Glutamatergic neuron (in vitro differentiated cells): ENCODE measurements at regions not wholly inside any gene's neighbourhood (a gene's known extent, or its start where the extent isn't known, plus 50 kb on each side); places are given as distances from the start of the nearest gene placed in this dataset.

Experiments
- DNase-seq: peaks from one replicate; pipeline ENCODE4 v3.0.0; 2022
- H3K27ac Mint-ChIP-seq: one replicate; pipeline ENCODE4 v1.8.0; 2020; ENCODE audit warnings: mild to moderate bottlenecking, mixed read lengths, inconsistent platforms; ENCODE audit not compliant: unreplicated experiment
- H3K27me3 Mint-ChIP-seq: one replicate; pipeline ENCODE4 v1.8.0; 2020; ENCODE audit warnings: mild to moderate bottlenecking, moderate library complexity, mixed read lengths, inconsistent platforms; ENCODE audit not compliant: unreplicated experiment
- H3K36me3 Mint-ChIP-seq: one replicate; pipeline ENCODE4 v1.8.0; 2020; ENCODE audit warnings: mild to moderate bottlenecking, mixed read lengths, inconsistent platforms; ENCODE audit not compliant: unreplicated experiment
- H3K4me1 Mint-ChIP-seq: one replicate; pipeline ENCODE4 v1.8.0; 2020; ENCODE audit warnings: mild to moderate bottlenecking, low read depth, mixed read lengths, inconsistent platforms; ENCODE audit not compliant: unreplicated experiment
- H3K4me3 Mint-ChIP-seq: one replicate; pipeline ENCODE4 v1.8.0; 2020; ENCODE audit warnings: mild to moderate bottlenecking, mixed read lengths, inconsistent platforms; ENCODE audit not compliant: unreplicated experiment
- H3K9me3 Mint-ChIP-seq: one replicate; pipeline ENCODE4 v1.8.0; 2020; ENCODE audit warnings: mild to moderate bottlenecking, moderate library complexity, mixed read lengths, inconsistent platforms; ENCODE audit not compliant: unreplicated experiment
- TF ChIP-seq, protein P1 (sequence below): fragments of 200-600 bp; sonication (generic); IDR thresholded peaks from one replicate; pipeline ENCODE4 v1.5.0; 2021; ENCODE audit not compliant: partially characterized antibody, unreplicated experiment

GRCh38 chr13:73683746-73684145, 450.5 kb downstream of the KLF12 start:
- no peaks in the 10 kb centered on the region for H3K9me3 Mint-ChIP-seq
- H3K27me3 Mint-ChIP-seq = no peaks in the 10 kb centered on the region
- H3K36me3 Mint-ChIP-seq = no peaks in the 10 kb centered on the region
- DNase-seq = no peak
- H3K4me3 Mint-ChIP-seq = no peak overlapping the region
- TF ChIP-seq, protein P1, sequence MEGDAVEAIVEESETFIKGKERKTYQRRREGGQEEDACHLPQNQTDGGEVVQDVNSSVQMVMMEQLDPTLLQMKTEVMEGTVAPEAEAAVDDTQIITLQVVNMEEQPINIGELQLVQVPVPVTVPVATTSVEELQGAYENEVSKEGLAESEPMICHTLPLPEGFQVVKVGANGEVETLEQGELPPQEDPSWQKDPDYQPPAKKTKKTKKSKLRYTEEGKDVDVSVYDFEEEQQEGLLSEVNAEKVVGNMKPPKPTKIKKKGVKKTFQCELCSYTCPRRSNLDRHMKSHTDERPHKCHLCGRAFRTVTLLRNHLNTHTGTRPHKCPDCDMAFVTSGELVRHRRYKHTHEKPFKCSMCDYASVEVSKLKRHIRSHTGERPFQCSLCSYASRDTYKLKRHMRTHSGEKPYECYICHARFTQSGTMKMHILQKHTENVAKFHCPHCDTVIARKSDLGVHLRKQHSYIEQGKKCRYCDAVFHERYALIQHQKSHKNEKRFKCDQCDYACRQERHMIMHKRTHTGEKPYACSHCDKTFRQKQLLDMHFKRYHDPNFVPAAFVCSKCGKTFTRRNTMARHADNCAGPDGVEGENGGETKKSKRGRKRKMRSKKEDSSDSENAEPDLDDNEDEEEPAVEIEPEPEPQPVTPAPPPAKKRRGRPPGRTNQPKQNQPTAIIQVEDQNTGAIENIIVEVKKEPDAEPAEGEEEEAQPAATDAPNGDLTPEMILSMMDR = no peak
- no peak overlapping the region for H3K27ac Mint-ChIP-seq
- peaks cover 3% of the 10 kb centered on the region for H3K4me1 Mint-ChIP-seq

DNA sequence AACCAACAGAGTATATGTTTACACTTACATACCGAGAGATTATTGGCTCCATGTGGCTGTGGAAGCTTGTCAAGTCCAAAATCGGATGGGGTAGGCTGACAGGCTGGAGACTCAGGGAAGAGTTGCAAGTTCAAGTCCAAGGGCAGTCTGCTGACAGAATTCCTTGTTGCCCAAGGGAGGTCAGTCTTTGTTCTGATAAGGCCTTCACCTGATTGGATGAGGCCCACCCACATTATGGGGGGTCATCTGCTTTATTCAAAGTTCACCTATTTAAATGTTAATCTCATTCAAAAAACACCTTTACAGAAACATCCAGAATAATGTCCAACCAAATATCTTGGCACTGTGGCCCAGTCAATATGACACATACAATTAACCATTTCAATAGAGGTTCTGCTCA, 452.4 kb downstream of the KLF12 start:
- H3K4me1 Mint-ChIP-seq = peaks cover 3% of the 10 kb centered on the region

DNA sequence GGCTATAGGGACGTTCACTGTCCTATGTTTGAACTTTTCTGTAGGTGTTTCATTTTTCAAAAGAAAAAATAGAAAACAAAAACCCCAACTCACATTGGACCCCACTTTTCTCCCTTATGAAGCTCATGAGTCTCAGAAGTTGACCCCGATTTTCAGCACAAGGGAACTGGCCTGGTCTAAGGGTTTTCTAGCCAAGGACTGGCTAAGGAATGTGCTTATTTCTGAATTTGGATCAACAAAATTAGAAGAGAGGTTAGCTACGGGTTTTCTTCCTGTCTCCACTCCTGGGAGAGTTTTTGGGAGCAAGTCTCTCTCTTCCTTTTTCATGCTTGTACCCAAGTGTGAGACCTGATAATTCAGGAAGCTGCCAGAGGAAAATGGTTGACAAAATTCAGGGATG, 453.2 kb downstream of the KLF12 start:
- no peaks in the 10 kb centered on the region for H3K9me3 Mint-ChIP-seq
- no peak for DNase-seq
- no peaks in the 10 kb centered on the region for H3K36me3 Mint-ChIP-seq
- H3K4me1 Mint-ChIP-seq = no peaks in the 10 kb centered on the region
- TF ChIP-seq, protein P1 = no peak
- H3K27me3 Mint-ChIP-seq = no peaks in the 10 kb centered on the region
- no peak overlapping the region for H3K4me3 Mint-ChIP-seq
- no peak overlapping the region for H3K27ac Mint-ChIP-seq

More for the DNA sequence above, 452.4 kb downstream of the KLF12 start:
- TF ChIP-seq, protein P1 = no peak
- H3K4me3 Mint-ChIP-seq = no peak overlapping the region
- H3K27me3 Mint-ChIP-seq = no peaks in the 10 kb centered on the region
- no peak for DNase-seq
- no peaks in the 10 kb centered on the region for H3K9me3 Mint-ChIP-seq
- H3K27ac Mint-ChIP-seq = no peak overlapping the region
- H3K36me3 Mint-ChIP-seq = no peaks in the 10 kb centered on the region

DNA sequence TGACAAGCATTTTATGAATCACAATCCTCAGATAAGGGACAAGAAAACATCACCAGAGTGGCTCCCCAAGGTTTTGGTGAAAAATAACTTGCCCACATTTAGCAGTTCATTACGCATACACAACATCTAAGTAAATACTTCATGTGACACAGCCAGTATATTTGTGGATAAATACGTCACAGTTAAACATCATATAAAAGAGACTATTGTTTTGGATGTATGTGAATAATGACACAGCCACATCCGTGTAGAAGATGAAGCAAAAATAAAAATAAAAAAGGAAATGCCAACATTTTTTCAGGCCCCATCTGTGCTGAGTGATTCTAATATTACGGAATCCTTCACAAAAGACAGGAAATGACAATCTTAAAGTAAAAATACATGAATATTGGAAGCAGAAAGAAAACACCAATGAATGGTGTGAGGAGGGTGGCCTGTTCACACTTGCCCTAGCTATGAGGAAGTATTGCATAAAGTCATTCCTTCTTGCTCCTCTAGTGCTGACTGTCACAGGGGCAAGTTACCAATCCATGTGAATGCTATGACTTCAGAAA, 457.1 kb downstream of the KLF12 start:
- no peak overlapping the region for H3K27ac Mint-ChIP-seq
- H3K9me3 Mint-ChIP-seq = no peaks in the 10 kb centered on the region
- H3K36me3 Mint-ChIP-seq = no peaks in the 10 kb centered on the region
- no peaks in the 10 kb centered on the region for H3K27me3 Mint-ChIP-seq
- DNase-seq = no peak
- H3K4me1 Mint-ChIP-seq = no peaks in the 10 kb centered on the region
- TF ChIP-seq, protein P1 = no peak
- no peak overlapping the region for H3K4me3 Mint-ChIP-seq

DNA sequence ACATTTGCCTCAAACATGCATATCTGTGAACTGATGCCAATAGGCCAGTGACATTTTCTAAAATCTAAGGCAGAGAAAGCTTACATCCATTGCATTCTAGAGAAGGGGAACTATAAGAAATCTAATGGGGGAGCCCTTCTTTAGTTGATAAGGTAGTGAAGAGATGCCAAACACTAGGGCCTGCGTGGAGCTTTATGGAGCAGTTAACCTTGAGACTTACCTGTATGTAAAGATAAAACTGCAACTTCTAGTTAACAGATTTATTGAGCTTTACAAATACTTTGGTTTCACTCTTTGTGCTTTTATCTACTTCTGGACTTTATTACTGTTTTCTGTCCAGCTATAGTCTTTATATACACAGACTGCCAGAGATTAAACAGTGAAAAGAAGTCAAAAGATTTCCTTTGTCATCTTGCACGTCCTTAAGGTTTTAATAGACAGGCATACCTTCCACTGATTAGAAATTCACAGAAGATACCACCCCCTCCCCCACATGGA, 457.6 kb downstream of the KLF12 start:
- TF ChIP-seq, protein P1 = no peak
- Mint-ChIP-seq H3K4me3 (no peak overlapping the region), H3K27ac (no peak overlapping the region), H3K36me3 (no peaks in the 10 kb centered on the region), H3K27me3 (no peaks in the 10 kb centered on the region), H3K9me3 (no peaks in the 10 kb centered on the region), H3K4me1 (no peaks in the 10 kb centered on the region)
- no peak for DNase-seq
